HCT116 (cell line): ENCODE measurements at regions not wholly inside any gene's neighbourhood (a gene's known extent, or its start where the extent isn't known, plus 50 kb on each side); places are given as distances from the start of the nearest gene placed in this dataset.

ENCODE experiments used
- ATAC-seq: fragments of 200-7000 bp; cut with Tn5 transposase; 2 replicates; pipeline ENCODE4 v1.9.1; 2020; ENCODE audit warnings: mild to moderate bottlenecking, moderate library complexity
- BruUV-seq: library from RNA; stranded (reverse); fragments of 400-500 nt; replicated peaks from 2 replicates; lab custom pipeline; 2021; lab: Mats Ljungman, UMichigan
- CTCF ChIA-PET: fragments of 300-600 bp; sonication (Branson Sonifier 250); formaldehyde crosslinking; loops from one replicate; lab custom pipeline; 2021; ENCODE audit warnings: antibody characterized with exemption; lab: Charles Lee
- POLR2A ChIA-PET: fragments of 300-600, 350-600 bp; sonication (Branson Sonifier 250); formaldehyde crosslinking; loops from one replicate; lab custom pipeline; 2021; ENCODE audit warnings: antibody characterized with exemption; lab: Charles Lee
- RAD21 ChIA-PET, 2 experiments: fragments of 300-600 bp; sonication (Branson Sonifier 250); formaldehyde crosslinking; loops; one replicate each; lab custom pipeline; 2023; ENCODE audit warnings: low total read pairs in 2 of 2; ENCODE audit not compliant: uncharacterized antibody in 2 of 2, unreplicated experiment in 2 of 2, low non-redundant PET in 1 of 2; lab: Charles Lee
- DNase-seq: peaks from one replicate; pipeline ENCODE4 v3.0.0-alpha.2; 2010; ENCODE audit warnings: low read depth, low spot score
- H2AFZ ChIP-seq: fragments of 200-600 bp; shearing (Covaris generic), sonication (generic); 2 replicates; pipeline ENCODE4 v1.6.1; 2017; ENCODE audit warnings: low read depth, mixed run types, mixed read lengths, antibody characterized with exemption, low read length; ENCODE audit not compliant: poor library complexity, severe bottlenecking
- H3K27ac ChIP-seq: 2 replicates; pipeline ENCODE4 v1.5.1; 2012; ENCODE audit warnings: low read depth, low read length
- H3K27me3 ChIP-seq: fragments of 200-600 bp; sonication (generic); 2 replicates; pipeline ENCODE4 v1.6.1; 2016; ENCODE audit warnings: mixed run types, low read length, mixed read lengths; ENCODE audit not compliant: insufficient read depth
- H3K36me3 ChIP-seq, 2 experiments: fragments of 200-500 bp in 1 of 2; fragments of 200-600 bp in 1 of 2; sonication (Bioruptor generic) in 1 of 2; sonication (generic) in 1 of 2; 2 replicates each; pipeline versions ENCODE4 v1.5.1 to v1.6.1; 2014 to 2016; ENCODE audit warnings: low read length in 2 of 2, inconsistent platforms in 1 of 2, mixed read lengths in 1 of 2, mixed run types in 1 of 2; ENCODE audit not compliant: insufficient read depth in 2 of 2, control insufficient read depth in 1 of 2
- H3K4me1 ChIP-seq, 2 experiments: fragments of 200-600 bp in 1 of 2; sonication (generic) in 1 of 2; 2 replicates each; pipeline versions ENCODE4 v1.5.1 to v1.6.1; 2012 to 2017; ENCODE audit warnings: low read length in 2 of 2, inconsistent platforms in 1 of 2, mild to moderate bottlenecking in 1 of 2, mixed read lengths in 1 of 2, mixed run types in 1 of 2, moderate library complexity in 1 of 2; ENCODE audit not compliant: insufficient read depth in 2 of 2, control insufficient read depth in 1 of 2
- H3K4me2 ChIP-seq: fragments of 200-600 bp; sonication (generic); 2 replicates; pipeline ENCODE4 v1.6.1; 2017; ENCODE audit warnings: mixed run types, low read length, mixed read lengths
- H3K4me3 ChIP-seq, 2 experiments: fragments of 200-600 bp in 1 of 2; sonication (generic) in 1 of 2; replicated peaks in 1 of 2; 2 replicates each; pipeline ENCODE4 v1.5.1; 2011 to 2016; ENCODE audit warnings: low read length in 2 of 2, control low read depth in 1 of 2, low read depth in 1 of 2, mild to moderate bottlenecking in 1 of 2, mixed read lengths in 1 of 2, mixed run types in 1 of 2
- H3K79me2 ChIP-seq: fragments of 200-600 bp; sonication (generic); 2 replicates; pipeline ENCODE4 v1.6.1; 2017; ENCODE audit warnings: mild to moderate bottlenecking, mixed run types, low read length, moderate library complexity, mixed read lengths; ENCODE audit not compliant: insufficient read depth
- H3K9ac ChIP-seq: fragments of 200-600 bp; sonication (generic); 2 replicates; pipeline ENCODE4 v1.6.1; 2016; ENCODE audit warnings: low read length, mixed read lengths
- H3K9me2 ChIP-seq: fragments of 200-600 bp; sonication (generic), shearing (Covaris generic); 2 replicates; pipeline ENCODE4 v1.6.1; 2017; ENCODE audit warnings: mixed run types, mild to moderate bottlenecking, moderate library complexity; ENCODE audit not compliant: insufficient read depth
- H3K9me3 ChIP-seq, 2 experiments: fragments of 200-500 bp in 1 of 2; fragments of 200-600 bp in 1 of 2; sonication (Bioruptor generic) in 1 of 2; sonication (generic) in 1 of 2; 2 replicates each; pipeline ENCODE4 v1.6.1; 2014 to 2017; ENCODE audit warnings: low read length in 2 of 2, mixed read lengths in 2 of 2, inconsistent platforms in 1 of 2, low read depth in 1 of 2, mild to moderate bottlenecking in 1 of 2, mixed run types in 1 of 2, moderate library complexity in 1 of 2; ENCODE audit not compliant: control insufficient read depth in 1 of 2, insufficient read depth in 1 of 2
- H4K20me1 ChIP-seq: fragments of 200-600 bp; sonication (generic), shearing (Covaris generic); 2 replicates; pipeline ENCODE4 v1.6.1; 2017; ENCODE audit warnings: mixed run types, mild to moderate bottlenecking, moderate library complexity; ENCODE audit not compliant: insufficient read depth
- EZH2 ChIP-seq: fragments of 200-600 bp; sonication (generic); IDR thresholded peaks from 2 replicates; pipeline ENCODE4 v1.6.1; 2017; ENCODE audit warnings: antibody characterized with exemption, mixed run types
- FOSL1 ChIP-seq: IDR thresholded peaks from 2 replicates; pipeline ENCODE4 v1.6.1; 2012; ENCODE audit warnings: low read depth
- JUND ChIP-seq: IDR thresholded peaks from 2 replicates; pipeline ENCODE4 v1.6.1; 2012
- SP1 ChIP-seq: IDR thresholded peaks from 2 replicates; pipeline ENCODE4 v1.6.1; 2012; ENCODE audit warnings: low read depth
- TCF7L2 ChIP-seq: IDR thresholded peaks from 2 replicates; pipeline ENCODE4 v1.7.0; 2011; ENCODE audit warnings: borderline replicate concordance, inconsistent platforms; ENCODE audit not compliant: insufficient read depth, insufficient read length; ENCODE audit errors: extremely low read depth
- intact Hi-C: fragments of 100-400 bp; cut with micrococcal nuclease; formaldehyde crosslinking; loops from 2 replicates; pipeline ENCODE4 v1.10.0; 2022
- TF ChIP-seq, protein P1 (sequence below), 3 experiments: fragments of 200-600 bp in 1 of 3; sonication (generic) in 1 of 3; IDR thresholded peaks in 2 of 3; conservative IDR thresholded peaks in 1 of 3; 2 replicates each; pipeline ENCODE4 v1.5.1; 2012 to 2017; ENCODE audit warnings: low read depth in 2 of 3, low read length in 2 of 3, antibody characterized with exemption in 1 of 3, borderline replicate concordance in 1 of 3, control low read depth in 1 of 3, mild to moderate bottlenecking in 1 of 3, mixed read lengths in 1 of 3, mixed run types in 1 of 3, moderate library complexity in 1 of 3; ENCODE audit not compliant: insufficient read depth in 1 of 3
- TF ChIP-seq, protein P2 (sequence below): IDR thresholded peaks from 2 replicates; pipeline ENCODE4 v1.6.1; 2012; ENCODE audit warnings: low read depth
- TF ChIP-seq, protein P3 (sequence below): IDR thresholded peaks from 2 replicates; pipeline ENCODE4 v1.6.1; 2012
- TF ChIP-seq, protein P4 (sequence below): IDR thresholded peaks from 2 replicates; pipeline ENCODE4 v1.6.1; 2012

DNA sequence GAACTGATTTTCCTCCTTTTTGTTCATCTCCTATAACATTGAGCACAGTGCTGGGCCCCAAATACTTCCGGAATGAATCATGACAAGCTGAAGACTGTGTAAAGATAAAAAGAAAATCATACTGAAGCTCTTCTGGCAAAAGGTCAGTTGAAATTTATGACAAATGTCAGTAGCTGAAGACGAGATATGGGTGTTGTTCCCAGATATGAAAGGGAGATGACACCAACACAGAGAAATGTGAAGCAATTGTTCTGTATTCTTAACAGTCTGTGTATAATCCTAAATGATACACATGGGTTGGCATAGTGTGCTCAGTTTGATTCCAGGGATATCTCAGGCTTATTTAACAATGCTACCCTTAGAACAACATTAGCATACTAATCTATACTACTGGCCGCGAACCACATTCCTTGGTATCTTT is 170.5 kb upstream of the PITX2 start:
- intact Hi-C loops, result no loop called here

More for the DNA sequence above, 170.5 kb upstream of the PITX2 start:
- Histone ChIP-seq H3K36me3 (no peaks in the 10 kb centered on the region), H3K27me3 (no peaks in the 10 kb centered on the region), H4K20me1 (no peaks in the 10 kb centered on the region), H3K9ac (no peak overlapping the region), H3K9me3 (no peaks in the 10 kb centered on the region), H3K4me1 (peaks cover 7 to 14% of the 10 kb centered on the region in 2 experiments; a peak in 3 of 4 replicates), H3K4me2 (peak overlapping the region; percentile 55), H3K27ac (no peak overlapping the region), H2AFZ (peak overlapping the region; percentile 50), H3K4me3 (no peak overlapping the region), H3K9me2 (no peaks in the 10 kb centered on the region), H3K79me2 (no peaks in the 10 kb centered on the region)
- CTCF ChIA-PET, result no interaction called here
- peak; percentile 67 for ATAC-seq
- RAD21 ChIA-PET, result no interaction called here
- no TSS peak for BruUV-seq
- TF ChIP-seq, protein P1, sequence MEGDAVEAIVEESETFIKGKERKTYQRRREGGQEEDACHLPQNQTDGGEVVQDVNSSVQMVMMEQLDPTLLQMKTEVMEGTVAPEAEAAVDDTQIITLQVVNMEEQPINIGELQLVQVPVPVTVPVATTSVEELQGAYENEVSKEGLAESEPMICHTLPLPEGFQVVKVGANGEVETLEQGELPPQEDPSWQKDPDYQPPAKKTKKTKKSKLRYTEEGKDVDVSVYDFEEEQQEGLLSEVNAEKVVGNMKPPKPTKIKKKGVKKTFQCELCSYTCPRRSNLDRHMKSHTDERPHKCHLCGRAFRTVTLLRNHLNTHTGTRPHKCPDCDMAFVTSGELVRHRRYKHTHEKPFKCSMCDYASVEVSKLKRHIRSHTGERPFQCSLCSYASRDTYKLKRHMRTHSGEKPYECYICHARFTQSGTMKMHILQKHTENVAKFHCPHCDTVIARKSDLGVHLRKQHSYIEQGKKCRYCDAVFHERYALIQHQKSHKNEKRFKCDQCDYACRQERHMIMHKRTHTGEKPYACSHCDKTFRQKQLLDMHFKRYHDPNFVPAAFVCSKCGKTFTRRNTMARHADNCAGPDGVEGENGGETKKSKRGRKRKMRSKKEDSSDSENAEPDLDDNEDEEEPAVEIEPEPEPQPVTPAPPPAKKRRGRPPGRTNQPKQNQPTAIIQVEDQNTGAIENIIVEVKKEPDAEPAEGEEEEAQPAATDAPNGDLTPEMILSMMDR (IDR thresholded peaks at IDR 0.05 in 2 of 3, conservative IDR thresholded peaks at IDR 0.05 in 1 of 3; ENCODE audit: borderline replicate concordance in 1 of 3, insufficient read depth in 1 of 3, low read depth in 2 of 3, low read length in 2 of 3), result no peak
- peak; percentile 44; the same call in 1 of the 2 replicates for TF ChIP-seq FOSL1
- no peak for TF ChIP-seq EZH2
- TF ChIP-seq, protein P2, sequence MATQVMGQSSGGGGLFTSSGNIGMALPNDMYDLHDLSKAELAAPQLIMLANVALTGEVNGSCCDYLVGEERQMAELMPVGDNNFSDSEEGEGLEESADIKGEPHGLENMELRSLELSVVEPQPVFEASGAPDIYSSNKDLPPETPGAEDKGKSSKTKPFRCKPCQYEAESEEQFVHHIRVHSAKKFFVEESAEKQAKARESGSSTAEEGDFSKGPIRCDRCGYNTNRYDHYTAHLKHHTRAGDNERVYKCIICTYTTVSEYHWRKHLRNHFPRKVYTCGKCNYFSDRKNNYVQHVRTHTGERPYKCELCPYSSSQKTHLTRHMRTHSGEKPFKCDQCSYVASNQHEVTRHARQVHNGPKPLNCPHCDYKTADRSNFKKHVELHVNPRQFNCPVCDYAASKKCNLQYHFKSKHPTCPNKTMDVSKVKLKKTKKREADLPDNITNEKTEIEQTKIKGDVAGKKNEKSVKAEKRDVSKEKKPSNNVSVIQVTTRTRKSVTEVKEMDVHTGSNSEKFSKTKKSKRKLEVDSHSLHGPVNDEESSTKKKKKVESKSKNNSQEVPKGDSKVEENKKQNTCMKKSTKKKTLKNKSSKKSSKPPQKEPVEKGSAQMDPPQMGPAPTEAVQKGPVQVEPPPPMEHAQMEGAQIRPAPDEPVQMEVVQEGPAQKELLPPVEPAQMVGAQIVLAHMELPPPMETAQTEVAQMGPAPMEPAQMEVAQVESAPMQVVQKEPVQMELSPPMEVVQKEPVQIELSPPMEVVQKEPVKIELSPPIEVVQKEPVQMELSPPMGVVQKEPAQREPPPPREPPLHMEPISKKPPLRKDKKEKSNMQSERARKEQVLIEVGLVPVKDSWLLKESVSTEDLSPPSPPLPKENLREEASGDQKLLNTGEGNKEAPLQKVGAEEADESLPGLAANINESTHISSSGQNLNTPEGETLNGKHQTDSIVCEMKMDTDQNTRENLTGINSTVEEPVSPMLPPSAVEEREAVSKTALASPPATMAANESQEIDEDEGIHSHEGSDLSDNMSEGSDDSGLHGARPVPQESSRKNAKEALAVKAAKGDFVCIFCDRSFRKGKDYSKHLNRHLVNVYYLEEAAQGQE, result no peak
- TF ChIP-seq, protein P3, sequence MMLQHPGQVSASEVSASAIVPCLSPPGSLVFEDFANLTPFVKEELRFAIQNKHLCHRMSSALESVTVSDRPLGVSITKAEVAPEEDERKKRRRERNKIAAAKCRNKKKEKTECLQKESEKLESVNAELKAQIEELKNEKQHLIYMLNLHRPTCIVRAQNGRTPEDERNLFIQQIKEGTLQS, result no peak
- TF ChIP-seq TCF7L2, result peak; percentile 17
- TF ChIP-seq JUND, result 0 out of 2 replicates have a peak, but pooled peaks have one; percentile 35
- TF ChIP-seq SP1, result peak; percentile 31; the same call in 1 of the 2 replicates
- TF ChIP-seq, protein P4, sequence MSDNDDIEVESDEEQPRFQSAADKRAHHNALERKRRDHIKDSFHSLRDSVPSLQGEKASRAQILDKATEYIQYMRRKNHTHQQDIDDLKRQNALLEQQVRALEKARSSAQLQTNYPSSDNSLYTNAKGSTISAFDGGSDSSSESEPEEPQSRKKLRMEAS, result no peak
- DNase-seq, result peak; percentile 4
- POLR2A ChIA-PET, result no interaction called here
